Panc1 (cell line): ENCODE measurements at regions not wholly inside any gene's neighbourhood (a gene's known extent, or its start where the extent isn't known, plus 50 kb on each side); places are given as distances from the start of the nearest gene placed in this dataset.

Source experiments
- ATAC-seq: fragments of 200-7000 bp; cut with Tn5 transposase; 2 replicates; pipeline ENCODE4 v1.9.1; 2020; ENCODE audit warnings: mild to moderate bottlenecking, moderate library complexity
- BruUV-seq: library from RNA; stranded (reverse); fragments of 400-500 nt; replicated peaks from 2 replicates; lab custom pipeline; 2021; lab: Mats Ljungman, UMichigan
- CTCF ChIA-PET: fragments of 300-600 bp; sonication (Branson Sonifier 250); formaldehyde crosslinking; loops from one replicate; lab custom pipeline; 2022; ENCODE audit warnings: antibody characterized with exemption; lab: Charles Lee
- POLR2A ChIA-PET: fragments of 300-600 bp; sonication (Branson Sonifier 250); formaldehyde crosslinking; loops from one replicate; lab custom pipeline; 2022; ENCODE audit warnings: antibody characterized with exemption; lab: Charles Lee
- DNase-seq: peaks from one replicate; pipeline ENCODE4 v3.0.0-alpha.2; 2010; ENCODE audit warnings: low read depth, low spot score
- H3K27ac ChIP-seq: 2 replicates; pipeline ENCODE4 v1.5.1; 2011; ENCODE audit warnings: mild to moderate bottlenecking, low read length, inconsistent platforms
- H3K27me3 ChIP-seq: fragments of 200-500 bp; sonication (Bioruptor generic); 2 replicates; pipeline ENCODE4 v1.6.0; 2014; ENCODE audit warnings: low read length, inconsistent platforms; ENCODE audit not compliant: control insufficient read depth, insufficient read depth
- H3K36me3 ChIP-seq: fragments of 200-500 bp; sonication (Bioruptor generic); 2 replicates; pipeline ENCODE4 v1.5.1; 2014; ENCODE audit warnings: inconsistent platforms, mild to moderate bottlenecking, low read length, moderate library complexity; ENCODE audit not compliant: control insufficient read depth, insufficient read depth
- H3K4me1 ChIP-seq: 2 replicates; pipeline ENCODE4 v1.5.1; 2011; ENCODE audit warnings: inconsistent platforms, mild to moderate bottlenecking, low read length, moderate library complexity; ENCODE audit not compliant: control insufficient read depth, insufficient read depth
- H3K4me3 ChIP-seq, 2 experiments: 2 replicates each; pipeline ENCODE4 v1.5.1; 2011 to 2012; ENCODE audit warnings: low read depth in 2 of 2, low read length in 2 of 2, mild to moderate bottlenecking in 2 of 2, inconsistent platforms in 1 of 2, moderate library complexity in 1 of 2
- H3K9me3 ChIP-seq: fragments of 200-500 bp; sonication (Bioruptor generic); 2 replicates; pipeline ENCODE4 v1.5.1; 2014; ENCODE audit warnings: low read depth, mild to moderate bottlenecking, inconsistent platforms, low read length, moderate library complexity; ENCODE audit not compliant: control insufficient read depth, insufficient read depth
- CTCF ChIP-seq: fragments of 450-650 bp; IDR thresholded peaks from 2 replicates; pipeline ENCODE4 v1.5.1; 2017; ENCODE audit warnings: mild to moderate bottlenecking
- POLR2AphosphoS5 ChIP-seq: IDR thresholded peaks from 2 replicates; pipeline ENCODE4 v1.6.1; 2012; ENCODE audit warnings: mild to moderate bottlenecking, low read depth, low read length, moderate library complexity
- REST ChIP-seq, 2 experiments: IDR thresholded peaks; 2 replicates each; pipeline ENCODE4 v1.6.1; 2011 to 2012; ENCODE audit warnings: low read depth in 2 of 2, control low read depth in 1 of 2, low read length in 1 of 2, mild to moderate bottlenecking in 1 of 2, moderate library complexity in 1 of 2; ENCODE audit not compliant: insufficient read depth in 1 of 2
- SIN3A ChIP-seq: IDR thresholded peaks from 2 replicates; pipeline ENCODE4 v1.6.1; 2012; ENCODE audit warnings: low read depth, mild to moderate bottlenecking, low read length, moderate library complexity, borderline replicate concordance; ENCODE audit not compliant: insufficient read depth
- TCF7L2 ChIP-seq: IDR thresholded peaks from 2 replicates; pipeline ENCODE4 v1.6.1; 2011; ENCODE audit warnings: mild to moderate bottlenecking, low read depth, low read length, inconsistent platforms
- in situ Hi-C: cut with HindIII; loops from 2 replicates; pipeline ENCODE4 v1.10.0; 2016; ENCODE audit warnings: low sequenced_read_pairs, low pct_unique_long_range_greater_than_20kb
- intact Hi-C: fragments of 100-400 bp; cut with micrococcal nuclease; formaldehyde crosslinking; loops from one replicate; pipeline ENCODE4 v1.10.0; 2022; ENCODE audit not compliant: unreplicated experiment

GRCh38 chr5:63228154-63228553 is 649.5 kb downstream of the LRRC70 start:
- DNase-seq (no peak), ATAC-seq (no peak)
- no peaks in the 10 kb centered on the region for H3K36me3 ChIP-seq
- in situ Hi-C loops = no loop called here
- no peak overlapping the region for H3K27ac ChIP-seq
- no peaks in the 10 kb centered on the region for H3K27me3 ChIP-seq
- no peak for TF ChIP-seq REST (IDR thresholded peaks at IDR 0.05; ENCODE audit: insufficient read depth in 1 of 2, low read depth in 2 of 2, low read length in 1 of 2)
- TF ChIP-seq POLR2AphosphoS5 = no peak
- TF ChIP-seq CTCF = no peak
- TF ChIP-seq SIN3A = no peak
- no peak for TF ChIP-seq TCF7L2
- intact Hi-C loops = no loop called here
- CTCF ChIA-PET = no interaction called here
- POLR2A ChIA-PET = no interaction called here
- BruUV-seq = no TSS peak
- no peak overlapping the region for H3K4me3 ChIP-seq
- H3K9me3 ChIP-seq = no peaks in the 10 kb centered on the region
- H3K4me1 ChIP-seq = no peaks in the 10 kb centered on the region

GRCh38 chr5:63220244-63220643 is 641.6 kb downstream of the LRRC70 start:
- Histone ChIP-seq H3K4me3 (no peak overlapping the region), H3K9me3 (no peaks in the 10 kb centered on the region), H3K36me3 (no peaks in the 10 kb centered on the region), H3K27ac (no peak overlapping the region), H3K27me3 (no peaks in the 10 kb centered on the region), H3K4me1 (no peaks in the 10 kb centered on the region)
- in situ Hi-C loops = no loop called here
- intact Hi-C loops = no loop called here
- TF ChIP-seq REST (IDR thresholded peaks at IDR 0.05; ENCODE audit: insufficient read depth in 1 of 2, low read depth in 2 of 2, low read length in 1 of 2) (no peak), POLR2AphosphoS5 (no peak), CTCF (no peak), TCF7L2 (no peak), SIN3A (no peak)
- BruUV-seq = no TSS peak
- ChIA-PET CTCF (no interaction called here), POLR2A (no interaction called here)
- no peak for ATAC-seq
- no peak for DNase-seq
